ENCODE measurements at regions not wholly inside any gene's neighbourhood (a gene's known extent, or its start where the extent isn't known, plus 50 kb on each side); places are given as distances from the start of the nearest gene placed in this dataset.

DNA sequence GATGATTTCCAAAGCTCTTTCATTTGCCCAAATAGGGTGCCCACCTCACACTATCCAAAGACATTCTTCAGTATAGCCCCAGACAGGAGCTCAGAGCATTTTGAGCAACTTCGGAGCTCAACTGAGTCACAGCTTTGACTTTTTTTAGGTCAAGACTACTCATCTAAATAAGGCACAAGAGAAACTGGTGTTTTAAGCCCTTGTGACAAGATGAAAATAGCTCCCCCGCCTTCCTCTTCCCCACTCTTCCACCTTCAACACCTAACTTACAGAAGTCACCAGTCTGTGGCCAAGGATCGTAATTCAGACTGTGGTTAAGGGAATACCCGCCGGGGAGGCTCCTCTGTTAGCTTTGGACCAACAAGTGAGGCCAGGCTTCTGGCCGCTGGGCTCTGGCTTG lies 60.4 kb upstream of the CA12 start:
- dilution Hi-C loops (cut with HindIII; ENCODE audit: low sequenced_read_pairs, unreplicated experiment) (no loop called here), intact Hi-C loops (cut with micrococcal nuclease) (no loop called here), in situ Hi-C loops (cut with MboI; ENCODE audit: low sequenced_read_pairs) (no loop called here)
- ATAC-seq (ENCODE audit: low read depth) = no peak
- Histone ChIP-seq H2AFZ (replicated peaks; ENCODE audit: low read length, poor library complexity) (no peak overlapping the region), H3K56ac (ENCODE audit: extremely low read depth, insufficient read depth, low read length) (no peak overlapping the region), H3K79me1 (ENCODE audit: low read depth in 1 of 2, low read length in 2 of 2) (no peaks in the 10 kb centered on the region), H3K27ac (ENCODE audit: insufficient read depth, low read length) (no peak overlapping the region), H4K91ac (ENCODE audit: insufficient read depth, low read depth, low read length) (no peak overlapping the region), H3K4me3 (ENCODE audit: insufficient read depth, low read depth, low read length) (no peak overlapping the region), H3K9ac (ENCODE audit: low read depth, low read length) (no peak overlapping the region), H3K4me2 (ENCODE audit: low read depth, low read length) (no peak overlapping the region), H3K18ac (ENCODE audit: low read depth, low read length) (no peak overlapping the region), H3K27me3 (ENCODE audit: control insufficient read depth, insufficient read depth, low read length) (peaks cover 19% of the 10 kb centered on the region), H2BK15ac (ENCODE audit: low read depth, low read length) (no peak overlapping the region), H2BK120ac (ENCODE audit: low read depth, low read length) (no peak overlapping the region), H2AK5ac (ENCODE audit: low read depth, low read length) (no peak overlapping the region), H2AK9ac (replicated peaks; ENCODE audit: low read depth, low read length, poor library complexity) (no peak overlapping the region), H3K14ac (replicated peaks; ENCODE audit: low read depth, low read length) (no peak overlapping the region), H3K36me3 (ENCODE audit: control insufficient read depth, insufficient read depth, low read length) (no peaks in the 10 kb centered on the region), H3K4ac (ENCODE audit: low read depth, low read length) (no peak overlapping the region), H3K9me1 (ENCODE audit: insufficient read depth, low read length) (no peaks in the 10 kb centered on the region), H4K20me1 (ENCODE audit: insufficient read depth, low read length) (no peaks in the 10 kb centered on the region), H4K8ac (ENCODE audit: low read depth in 2 of 2, low read length in 2 of 2) (no peak overlapping the region), H3K4me1 (ENCODE audit: control insufficient read depth, insufficient read depth, low read length) (peaks cover 4% of the 10 kb centered on the region), H3K9me3 (ENCODE audit: control insufficient read depth, insufficient read depth, low read length) (no peaks in the 10 kb centered on the region), H4K5ac (ENCODE audit: low read depth, low read length) (no peak overlapping the region), H2BK20ac (ENCODE audit: low read depth, low read length) (no peak overlapping the region), H3K23ac (ENCODE audit: low read depth, low read length) (no peak overlapping the region), H2BK5ac (ENCODE audit: low read depth, low read length, poor library complexity, severe bottlenecking) (no peak overlapping the region)
- 80% methylated on average over 1 of the region's 6 CpGs; no CpG with 5 or more reads in 1 of the 2 experiments for WGBS, 2 experiments (ENCODE audit: extremely low coverage in 2 of 2, insufficient read length in 1 of 2)
- ChIA-PET POLR2A (ENCODE audit: unreplicated experiment) (no interaction called here), CTCF (no interaction called here)
- BruUV-seq (replicated peaks) = no TSS peak
- DNase-seq = no peak
- TF ChIP-seq MAFK (IDR thresholded peaks at IDR 0.05; ENCODE audit: low read depth, low read length) (no peak), RCOR1 (IDR thresholded peaks at IDR 0.05; ENCODE audit: insufficient replicate concordance, low read length) (no peak), MAZ (IDR thresholded peaks at IDR 0.05; ENCODE audit: borderline replicate concordance, low read depth, low read length) (no peak), POLR2A (IDR thresholded peaks at IDR 0.05; ENCODE audit: low read depth, low read length) (no peak), FOS (IDR thresholded peaks at IDR 0.05; ENCODE audit: low read depth, low read length) (no peak), NFE2L2 (IDR thresholded peaks at IDR 0.05; ENCODE audit: low read depth, low read length) (no peak), SMC3 (IDR thresholded peaks at IDR 0.05; ENCODE audit: low read depth, low read length) (no peak), RFX5 (IDR thresholded peaks at IDR 0.05; ENCODE audit: low read depth, low read length) (no peak), CHD1 (IDR thresholded peaks at IDR 0.05; ENCODE audit: low read depth, low read length) (no peak), CEBPB (IDR thresholded peaks at IDR 0.05; ENCODE audit: low read depth, low read length) (no peak), BHLHE40 (IDR thresholded peaks at IDR 0.05; ENCODE audit: low read depth, low read length) (no peak)
- TF ChIP-seq, protein P1, sequence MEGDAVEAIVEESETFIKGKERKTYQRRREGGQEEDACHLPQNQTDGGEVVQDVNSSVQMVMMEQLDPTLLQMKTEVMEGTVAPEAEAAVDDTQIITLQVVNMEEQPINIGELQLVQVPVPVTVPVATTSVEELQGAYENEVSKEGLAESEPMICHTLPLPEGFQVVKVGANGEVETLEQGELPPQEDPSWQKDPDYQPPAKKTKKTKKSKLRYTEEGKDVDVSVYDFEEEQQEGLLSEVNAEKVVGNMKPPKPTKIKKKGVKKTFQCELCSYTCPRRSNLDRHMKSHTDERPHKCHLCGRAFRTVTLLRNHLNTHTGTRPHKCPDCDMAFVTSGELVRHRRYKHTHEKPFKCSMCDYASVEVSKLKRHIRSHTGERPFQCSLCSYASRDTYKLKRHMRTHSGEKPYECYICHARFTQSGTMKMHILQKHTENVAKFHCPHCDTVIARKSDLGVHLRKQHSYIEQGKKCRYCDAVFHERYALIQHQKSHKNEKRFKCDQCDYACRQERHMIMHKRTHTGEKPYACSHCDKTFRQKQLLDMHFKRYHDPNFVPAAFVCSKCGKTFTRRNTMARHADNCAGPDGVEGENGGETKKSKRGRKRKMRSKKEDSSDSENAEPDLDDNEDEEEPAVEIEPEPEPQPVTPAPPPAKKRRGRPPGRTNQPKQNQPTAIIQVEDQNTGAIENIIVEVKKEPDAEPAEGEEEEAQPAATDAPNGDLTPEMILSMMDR (conservative IDR thresholded peaks at IDR 0.05; ENCODE audit: low read depth, low read length) = no peak
- TF ChIP-seq, protein P2, sequence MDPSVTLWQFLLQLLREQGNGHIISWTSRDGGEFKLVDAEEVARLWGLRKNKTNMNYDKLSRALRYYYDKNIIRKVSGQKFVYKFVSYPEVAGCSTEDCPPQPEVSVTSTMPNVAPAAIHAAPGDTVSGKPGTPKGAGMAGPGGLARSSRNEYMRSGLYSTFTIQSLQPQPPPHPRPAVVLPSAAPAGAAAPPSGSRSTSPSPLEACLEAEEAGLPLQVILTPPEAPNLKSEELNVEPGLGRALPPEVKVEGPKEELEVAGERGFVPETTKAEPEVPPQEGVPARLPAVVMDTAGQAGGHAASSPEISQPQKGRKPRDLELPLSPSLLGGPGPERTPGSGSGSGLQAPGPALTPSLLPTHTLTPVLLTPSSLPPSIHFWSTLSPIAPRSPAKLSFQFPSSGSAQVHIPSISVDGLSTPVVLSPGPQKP (IDR thresholded peaks at IDR 0.05; ENCODE audit: borderline replicate concordance, low read depth, low read length) = no peak
